Prostate gland (tissue), 2 donors: ENCODE measurements at regions not wholly inside any gene's neighbourhood (a gene's known extent, or its start where the extent isn't known, plus 50 kb on each side); places are given as distances from the start of the nearest gene placed in this dataset.

Experiments
- CTCF ChIP-seq, 4 experiments: fragments of 200-600 bp in 2 of 4; fragments of 450-650 bp in 2 of 4; sonication (generic) in 2 of 4; IDR thresholded peaks; 1 replicate in 3 of 4; 2 replicates in 1 of 4; pipeline ENCODE4 v1.5.1; 2016 to 2019; ENCODE audit warnings: antibody characterized with exemption in 4 of 4, mild to moderate bottlenecking in 2 of 4, moderate library complexity in 2 of 4
- POLR2A ChIP-seq: fragments of 450-650 bp; IDR thresholded peaks from one replicate; pipeline ENCODE4 v1.6.1; 2016; ENCODE audit warnings: antibody characterized with exemption, mild to moderate bottlenecking
- POLR2AphosphoS5 ChIP-seq: sonication (generic); formaldehyde crosslinking; IDR thresholded peaks from one replicate; pipeline ENCODE4 v1.6.1; 2017; ENCODE audit warnings: antibody characterized with exemption

- no peak for TF ChIP-seq CTCF (IDR thresholded peaks at IDR 0.05)
- TF ChIP-seq POLR2A = no peak
- no peak for TF ChIP-seq POLR2AphosphoS5
These were observed 1258.4 kb downstream of the FAM133A start for GRCh38 chrX:94932278-94932965.
